Activated gamma-delta T cell treated with Interleukin-2 at 50 U/mL for 16 hours (primary cell): ENCODE measurements at regions not wholly inside any gene's neighbourhood (a gene's known extent, or its start where the extent isn't known, plus 50 kb on each side); places are given as distances from the start of the nearest gene placed in this dataset.

Experiments
- DNase-seq: peaks from one replicate; pipeline ENCODE4 v3.0.0-alpha.2; 2020

DNA sequence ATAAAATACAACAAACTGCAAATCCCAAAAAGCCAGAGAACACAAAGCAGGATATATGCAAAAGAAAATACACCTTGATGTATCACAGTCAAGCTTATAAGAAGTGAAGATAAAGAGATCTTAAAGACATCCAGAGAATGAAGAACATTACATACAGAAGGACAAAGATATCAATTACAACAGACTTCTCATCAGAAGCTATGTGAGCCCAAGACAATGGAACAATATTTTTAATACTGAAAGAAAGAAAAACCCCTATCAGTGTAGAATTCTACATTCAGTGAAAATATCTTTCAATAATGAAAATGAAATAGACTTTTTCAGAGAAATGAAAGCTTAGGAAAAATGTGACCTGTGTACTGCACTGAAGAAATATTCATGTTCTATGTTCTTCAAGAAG lies 104.5 kb upstream of the PHACTR3 start:
- DNase-seq, result no peak

GRCh38 chr20:59508729-59509128 lies 95.6 kb upstream of the PHACTR3 start:
- no peak for DNase-seq

DNA sequence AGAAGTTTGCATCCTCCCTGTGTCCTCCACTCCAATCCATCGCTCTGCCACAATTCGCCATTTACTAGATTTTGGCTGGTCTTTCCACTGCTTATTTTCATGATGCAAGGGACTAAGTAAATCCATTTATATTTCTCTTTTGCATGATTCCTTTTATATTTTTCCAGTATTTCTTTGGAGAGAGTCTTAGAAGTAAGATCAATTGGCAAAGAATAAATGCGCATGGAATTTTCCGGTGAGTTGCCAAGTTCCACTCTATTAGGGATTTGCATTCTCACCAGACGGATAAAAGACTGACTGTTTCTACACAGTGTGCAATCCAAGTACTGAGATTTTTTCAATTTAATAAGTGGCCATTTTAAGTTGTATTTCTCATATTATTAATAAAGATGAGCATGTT lies 91.7 kb upstream of the PHACTR3 start:
- DNase-seq, result no peak

DNA sequence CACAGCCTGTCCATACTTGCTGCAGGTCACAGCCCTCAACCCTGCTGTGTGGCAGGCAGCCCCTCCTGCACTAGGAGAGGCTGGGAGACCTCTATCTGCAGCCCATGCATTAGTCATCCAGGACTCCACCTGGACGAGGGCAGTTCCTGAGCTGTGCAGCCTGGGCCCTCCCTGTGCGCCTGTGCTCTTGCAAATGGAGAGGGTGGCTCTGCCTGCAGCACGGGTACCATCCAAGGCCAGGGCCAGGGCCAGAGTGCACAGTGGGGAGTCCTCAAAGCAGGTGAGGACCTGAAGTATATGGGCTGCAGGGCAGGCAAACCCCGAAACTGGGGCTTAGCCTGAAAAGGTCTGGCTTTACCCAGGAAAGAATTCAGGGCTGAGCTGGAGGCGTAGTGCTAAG lies 89.8 kb upstream of the PHACTR3 start:
- DNase-seq, result no peak

GRCh38 chr20:59515013-59515905 lies 89.1 kb upstream of the PHACTR3 start:
- DNase-seq, result no peak

- DNase-seq, result no peak
Observed at GRCh38 chr20:59515906-59516209, 88.5 kb upstream of the PHACTR3 start.

GRCh38 chr20:59518881-59519706 lies 85.2 kb upstream of the PHACTR3 start:
- DNase-seq, result peak; percentile 19

- DNase-seq, result no peak
Observed at GRCh38 chr20:59519707-59520014, 84.7 kb upstream of the PHACTR3 start.

DNA sequence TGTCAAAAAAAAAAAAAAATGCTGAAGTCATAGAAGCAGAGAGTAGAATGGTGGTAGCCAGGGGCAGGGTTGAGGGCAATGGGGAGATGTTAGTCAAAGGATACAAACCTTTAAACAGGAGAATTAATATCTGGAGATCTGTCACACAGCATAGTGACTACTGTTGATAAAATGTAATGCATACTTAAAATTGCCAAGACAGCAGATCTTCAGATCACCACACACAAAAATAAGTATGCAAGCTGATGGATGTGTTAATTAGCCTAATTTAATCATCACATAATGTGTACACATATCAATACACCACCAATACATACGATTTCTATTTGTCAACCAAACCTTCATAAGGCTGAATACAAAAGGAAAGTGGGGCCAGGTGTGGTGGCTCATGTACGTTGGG lies 83.5 kb upstream of the PHACTR3 start:
- no peak for DNase-seq

DNA sequence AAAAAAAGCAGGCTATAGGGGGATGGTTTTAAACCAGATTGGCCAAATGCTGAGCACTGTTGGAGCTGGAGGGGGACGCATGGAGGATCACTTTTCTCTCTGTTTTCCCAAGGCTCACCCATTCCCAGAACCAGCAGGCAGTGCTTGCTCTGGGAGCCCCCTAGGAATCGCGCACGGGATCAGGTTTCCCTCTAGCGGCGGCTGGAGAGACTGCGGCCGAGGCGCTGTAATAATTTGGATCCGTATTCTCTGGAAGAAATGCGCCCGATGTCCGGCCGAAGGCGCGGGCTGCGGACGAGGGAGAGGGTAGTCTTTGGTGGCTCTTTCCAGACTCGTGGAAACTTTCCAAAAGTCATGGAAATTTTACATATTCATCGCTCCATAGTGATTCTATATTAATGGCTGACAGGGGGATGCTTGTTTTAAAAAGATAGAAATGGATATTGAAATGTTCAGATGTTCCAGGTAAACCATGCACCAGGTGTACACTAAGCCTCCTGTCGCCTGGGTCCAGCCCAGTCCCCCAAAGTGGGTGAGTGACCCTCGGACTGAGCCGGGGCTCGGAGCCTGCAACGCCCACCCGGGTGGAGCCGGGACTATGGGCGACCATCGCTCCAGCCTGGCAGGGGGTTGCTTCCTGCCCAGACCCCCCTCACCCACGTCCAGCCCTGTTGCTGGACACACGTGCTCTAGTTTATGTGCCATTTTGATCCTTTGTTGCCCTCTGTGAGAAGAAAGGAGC lies 78.7 kb upstream of the PHACTR3 start:
- no peak for DNase-seq

GRCh38 chr20:59526242-59527225 lies 77.8 kb upstream of the PHACTR3 start:
- no peak for DNase-seq

DNA sequence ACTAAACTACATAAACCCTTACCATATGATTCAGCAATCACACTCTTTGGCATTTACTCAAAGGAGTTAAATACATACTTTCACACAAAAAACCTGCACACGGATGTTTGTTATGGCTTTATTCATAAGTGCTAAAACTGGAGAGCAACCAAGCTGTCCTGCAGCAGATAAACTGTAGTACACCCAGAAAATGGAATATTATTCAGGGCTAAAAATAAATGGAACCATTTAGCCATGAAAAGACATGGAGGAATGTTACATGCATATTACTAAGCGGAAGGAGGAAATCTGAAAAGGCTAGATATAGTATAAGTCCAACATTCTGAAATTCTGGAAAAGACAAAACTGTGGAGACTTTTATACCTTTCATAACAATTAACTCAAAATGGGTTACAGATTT lies 73.6 kb upstream of the PHACTR3 start:
- DNase-seq, result no peak

DNA sequence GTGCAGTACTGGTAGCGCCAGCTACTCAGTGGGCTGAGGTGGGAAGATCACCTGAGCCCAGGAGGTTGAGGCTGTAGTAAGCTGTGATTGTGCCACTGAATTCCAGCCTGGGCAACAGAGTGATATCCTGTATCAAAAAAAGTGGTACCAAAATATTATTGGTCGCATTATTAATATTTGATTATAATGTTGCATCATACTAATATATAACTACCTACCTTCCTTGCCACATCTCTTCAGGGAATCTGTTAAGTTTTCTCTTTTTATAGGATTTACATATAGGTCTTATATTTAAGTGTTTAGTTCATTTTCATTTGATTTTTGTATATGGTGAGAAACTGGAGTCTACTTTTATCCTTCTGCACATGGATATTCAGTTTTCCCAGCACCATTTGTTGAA lies 66.3 kb upstream of the PHACTR3 start:
- no peak for DNase-seq

GRCh38 chr20:59547596-59547995 lies 56.7 kb upstream of the PHACTR3 start:
- DNase-seq, result no peak
